GM23338 (cell line): ENCODE measurements at regions not wholly inside any gene's neighbourhood (a gene's known extent, or its start where the extent isn't known, plus 50 kb on each side); places are given as distances from the start of the nearest gene placed in this dataset.

Source experiments
- ATAC-seq: fragments of 200-7000 bp; cut with Tn5 transposase; 3 replicates; pipeline ENCODE4 v1.9.1; 2020
- DNase-seq: peaks from one replicate; pipeline ENCODE4 v3.0.0-alpha.2; 2015; ENCODE audit warnings: low spot score
- H2AFZ ChIP-seq: fragments of 200-600 bp; sonication (generic); 2 replicates; pipeline ENCODE4 v1.8.0; 2016; ENCODE audit warnings: antibody characterized with exemption, mild to moderate bottlenecking, moderate library complexity
- H3F3A ChIP-seq: fragments of 200-600 bp; sonication (generic); replicated peaks from 2 replicates; pipeline ENCODE4 v1.8.0; 2017; ENCODE audit warnings: antibody characterized with exemption, mixed run types, low read depth
- H3K27ac ChIP-seq: fragments of 200-600 bp; sonication (generic); 2 replicates; pipeline ENCODE4 v1.6.1; 2016; ENCODE audit warnings: low read depth
- H3K27me3 ChIP-seq: fragments of 200-600 bp; sonication (generic); 2 replicates; pipeline ENCODE4 v1.8.0; 2016; ENCODE audit warnings: mild to moderate bottlenecking, mixed run types, moderate library complexity; ENCODE audit not compliant: insufficient read depth
- H3K36me3 ChIP-seq: fragments of 200-600 bp; sonication (generic); 2 replicates; pipeline ENCODE4 v1.8.0; 2016; ENCODE audit warnings: mild to moderate bottlenecking; ENCODE audit not compliant: insufficient read depth
- H3K4me1 ChIP-seq: fragments of 200-600 bp; sonication (generic); 2 replicates; pipeline ENCODE4 v1.8.0; 2016; ENCODE audit warnings: mild to moderate bottlenecking, moderate library complexity; ENCODE audit not compliant: insufficient read depth
- H3K4me2 ChIP-seq: fragments of 200-600 bp; sonication (generic); 2 replicates; pipeline ENCODE4 v1.7.1; 2017; ENCODE audit warnings: mixed run types
- H3K4me3 ChIP-seq: fragments of 200-600 bp; sonication (generic); 2 replicates; pipeline ENCODE4 v1.6.1; 2016; ENCODE audit warnings: mixed run types
- H3K79me2 ChIP-seq: fragments of 200-600 bp; sonication (generic); replicated peaks from 2 replicates; pipeline ENCODE4 v1.8.0; 2017; ENCODE audit warnings: mild to moderate bottlenecking; ENCODE audit not compliant: insufficient read depth
- H3K9me2 ChIP-seq: fragments of 200-600 bp; sonication (generic); 2 replicates; pipeline ENCODE4 v1.8.0; 2017; ENCODE audit not compliant: insufficient read depth
- H4K20me1 ChIP-seq: fragments of 200-600 bp; sonication (generic); replicated peaks from 2 replicates; pipeline ENCODE4 v1.8.0; 2017; ENCODE audit warnings: mild to moderate bottlenecking; ENCODE audit not compliant: insufficient read depth
- H3K27ac Mint-ChIP-seq: 2 replicates; pipeline ENCODE4 v1.8.0; 2020; ENCODE audit warnings: inconsistent platforms, mild to moderate bottlenecking, moderate library complexity, mixed read lengths
- H3K27me3 Mint-ChIP-seq: 3 replicates; pipeline ENCODE4 v1.8.0; 2022; ENCODE audit warnings: low read depth, mild to moderate bottlenecking, moderate library complexity, mixed read lengths, inconsistent platforms; ENCODE audit not compliant: insufficient read depth, poor library complexity
- H3K36me3 Mint-ChIP-seq: 3 replicates; pipeline ENCODE4 v1.8.0; 2021; ENCODE audit warnings: low read depth, mild to moderate bottlenecking, inconsistent platforms, moderate library complexity, mixed read lengths
- H3K4me1 Mint-ChIP-seq: 3 replicates; pipeline ENCODE4 v1.8.0; 2020; ENCODE audit warnings: mild to moderate bottlenecking, inconsistent platforms, mixed read lengths
- H3K4me3 Mint-ChIP-seq: 3 replicates; pipeline ENCODE4 v1.8.0; 2021; ENCODE audit warnings: moderate library complexity, mild to moderate bottlenecking, inconsistent platforms, mixed read lengths
- H3K9me3 Mint-ChIP-seq: 3 replicates; pipeline ENCODE4 v1.8.0; 2020; ENCODE audit warnings: moderate library complexity, mild to moderate bottlenecking, inconsistent platforms, mixed read lengths
- CREB1 ChIP-seq: fragments of 250-450 bp; sonication (Bioruptor Pico); IDR thresholded peaks from 2 replicates; pipeline ENCODE4 v1.5.0; 2020; ENCODE audit warnings: low read depth, mild to moderate bottlenecking, moderate library complexity
- CTCF ChIP-seq, 2 experiments: fragments of 200-600 bp in 1 of 2; sonication (generic) in 1 of 2; conservative IDR thresholded peaks; 2 replicates each; pipeline versions ENCODE4 v1.5.1 to v1.6.1; 2016 to 2017; ENCODE audit warnings: antibody characterized with exemption in 2 of 2, low read depth in 2 of 2, mild to moderate bottlenecking in 2 of 2, moderate library complexity in 1 of 2
- ETS1 ChIP-seq: IDR thresholded peaks from 2 replicates; pipeline ENCODE4 v1.6.1; 2016; ENCODE audit warnings: antibody characterized with exemption
- EZH2 ChIP-seq: fragments of 200-600 bp; sonication (generic); IDR thresholded peaks from one replicate; pipeline ENCODE4 v1.8.0; 2017; ENCODE audit warnings: antibody characterized with exemption, mild to moderate bottlenecking, low read depth; ENCODE audit not compliant: unreplicated experiment
- JUNB ChIP-seq: IDR thresholded peaks from one replicate; pipeline ENCODE4 v1.6.1; 2016; ENCODE audit warnings: antibody characterized with exemption; ENCODE audit not compliant: unreplicated experiment
- NANOG ChIP-seq: IDR thresholded peaks from 2 replicates; pipeline ENCODE4 v1.6.1; 2016; ENCODE audit warnings: antibody characterized with exemption, borderline replicate concordance
- REST ChIP-seq: IDR thresholded peaks from one replicate; pipeline ENCODE4 v1.6.1; 2018; ENCODE audit warnings: antibody characterized with exemption; ENCODE audit not compliant: unreplicated experiment
- STAT1 ChIP-seq: IDR thresholded peaks from one replicate; pipeline ENCODE4 v1.6.1; 2016; ENCODE audit warnings: antibody characterized with exemption; ENCODE audit not compliant: unreplicated experiment
- ZNF331 ChIP-seq: fragments of 250-450 bp; sonication (Bioruptor Pico); IDR thresholded peaks from 2 replicates; pipeline ENCODE4 v1.5.0; 2020; ENCODE audit warnings: low read depth, mild to moderate bottlenecking, moderate library complexity
- TF ChIP-seq, protein P1 (sequence below): fragments of 250-450 bp; sonication (Bioruptor Pico); IDR thresholded peaks from 2 replicates; pipeline ENCODE4 v1.5.0; 2020; ENCODE audit warnings: mild to moderate bottlenecking, moderate library complexity

GRCh38 chr13:93037780-93038179, 188.8 kb upstream of the GPC6 start:
- Histone ChIP-seq H3K27me3 (no peaks in the 10 kb centered on the region), H4K20me1 (no peaks in the 10 kb centered on the region), H3K79me2 (no peaks in the 10 kb centered on the region), H3F3A (no peaks in the 10 kb centered on the region), H3K27ac (no peak overlapping the region), H3K9me2 (0 out of 2 replicates have a peak, but pooled peaks cover 2% of the 10 kb centered on the region), H2AFZ (no peak overlapping the region), H3K36me3 (no peaks in the 10 kb centered on the region), H3K4me3 (no peak overlapping the region), H3K4me1 (no peaks in the 10 kb centered on the region), H3K4me2 (no peak overlapping the region)
- ATAC-seq (no peak), DNase-seq (no peak)
- no peak overlapping the region for H3K27ac Mint-ChIP-seq
- H3K4me3 Mint-ChIP-seq, result no peak overlapping the region
- H3K9me3 Mint-ChIP-seq, result peaks cover 6% of the 10 kb centered on the region; the same call in 1 of the 3 replicates
- TF ChIP-seq ZNF331 (no peak), EZH2 (no peak), ETS1 (no peak), JUNB (no peak), STAT1 (no peak), NANOG (no peak), CREB1 (no peak), REST (no peak), CTCF (conservative IDR thresholded peaks at IDR 0.05; ENCODE audit: low read depth in 2 of 2) (no peak)
- TF ChIP-seq, protein P1, sequence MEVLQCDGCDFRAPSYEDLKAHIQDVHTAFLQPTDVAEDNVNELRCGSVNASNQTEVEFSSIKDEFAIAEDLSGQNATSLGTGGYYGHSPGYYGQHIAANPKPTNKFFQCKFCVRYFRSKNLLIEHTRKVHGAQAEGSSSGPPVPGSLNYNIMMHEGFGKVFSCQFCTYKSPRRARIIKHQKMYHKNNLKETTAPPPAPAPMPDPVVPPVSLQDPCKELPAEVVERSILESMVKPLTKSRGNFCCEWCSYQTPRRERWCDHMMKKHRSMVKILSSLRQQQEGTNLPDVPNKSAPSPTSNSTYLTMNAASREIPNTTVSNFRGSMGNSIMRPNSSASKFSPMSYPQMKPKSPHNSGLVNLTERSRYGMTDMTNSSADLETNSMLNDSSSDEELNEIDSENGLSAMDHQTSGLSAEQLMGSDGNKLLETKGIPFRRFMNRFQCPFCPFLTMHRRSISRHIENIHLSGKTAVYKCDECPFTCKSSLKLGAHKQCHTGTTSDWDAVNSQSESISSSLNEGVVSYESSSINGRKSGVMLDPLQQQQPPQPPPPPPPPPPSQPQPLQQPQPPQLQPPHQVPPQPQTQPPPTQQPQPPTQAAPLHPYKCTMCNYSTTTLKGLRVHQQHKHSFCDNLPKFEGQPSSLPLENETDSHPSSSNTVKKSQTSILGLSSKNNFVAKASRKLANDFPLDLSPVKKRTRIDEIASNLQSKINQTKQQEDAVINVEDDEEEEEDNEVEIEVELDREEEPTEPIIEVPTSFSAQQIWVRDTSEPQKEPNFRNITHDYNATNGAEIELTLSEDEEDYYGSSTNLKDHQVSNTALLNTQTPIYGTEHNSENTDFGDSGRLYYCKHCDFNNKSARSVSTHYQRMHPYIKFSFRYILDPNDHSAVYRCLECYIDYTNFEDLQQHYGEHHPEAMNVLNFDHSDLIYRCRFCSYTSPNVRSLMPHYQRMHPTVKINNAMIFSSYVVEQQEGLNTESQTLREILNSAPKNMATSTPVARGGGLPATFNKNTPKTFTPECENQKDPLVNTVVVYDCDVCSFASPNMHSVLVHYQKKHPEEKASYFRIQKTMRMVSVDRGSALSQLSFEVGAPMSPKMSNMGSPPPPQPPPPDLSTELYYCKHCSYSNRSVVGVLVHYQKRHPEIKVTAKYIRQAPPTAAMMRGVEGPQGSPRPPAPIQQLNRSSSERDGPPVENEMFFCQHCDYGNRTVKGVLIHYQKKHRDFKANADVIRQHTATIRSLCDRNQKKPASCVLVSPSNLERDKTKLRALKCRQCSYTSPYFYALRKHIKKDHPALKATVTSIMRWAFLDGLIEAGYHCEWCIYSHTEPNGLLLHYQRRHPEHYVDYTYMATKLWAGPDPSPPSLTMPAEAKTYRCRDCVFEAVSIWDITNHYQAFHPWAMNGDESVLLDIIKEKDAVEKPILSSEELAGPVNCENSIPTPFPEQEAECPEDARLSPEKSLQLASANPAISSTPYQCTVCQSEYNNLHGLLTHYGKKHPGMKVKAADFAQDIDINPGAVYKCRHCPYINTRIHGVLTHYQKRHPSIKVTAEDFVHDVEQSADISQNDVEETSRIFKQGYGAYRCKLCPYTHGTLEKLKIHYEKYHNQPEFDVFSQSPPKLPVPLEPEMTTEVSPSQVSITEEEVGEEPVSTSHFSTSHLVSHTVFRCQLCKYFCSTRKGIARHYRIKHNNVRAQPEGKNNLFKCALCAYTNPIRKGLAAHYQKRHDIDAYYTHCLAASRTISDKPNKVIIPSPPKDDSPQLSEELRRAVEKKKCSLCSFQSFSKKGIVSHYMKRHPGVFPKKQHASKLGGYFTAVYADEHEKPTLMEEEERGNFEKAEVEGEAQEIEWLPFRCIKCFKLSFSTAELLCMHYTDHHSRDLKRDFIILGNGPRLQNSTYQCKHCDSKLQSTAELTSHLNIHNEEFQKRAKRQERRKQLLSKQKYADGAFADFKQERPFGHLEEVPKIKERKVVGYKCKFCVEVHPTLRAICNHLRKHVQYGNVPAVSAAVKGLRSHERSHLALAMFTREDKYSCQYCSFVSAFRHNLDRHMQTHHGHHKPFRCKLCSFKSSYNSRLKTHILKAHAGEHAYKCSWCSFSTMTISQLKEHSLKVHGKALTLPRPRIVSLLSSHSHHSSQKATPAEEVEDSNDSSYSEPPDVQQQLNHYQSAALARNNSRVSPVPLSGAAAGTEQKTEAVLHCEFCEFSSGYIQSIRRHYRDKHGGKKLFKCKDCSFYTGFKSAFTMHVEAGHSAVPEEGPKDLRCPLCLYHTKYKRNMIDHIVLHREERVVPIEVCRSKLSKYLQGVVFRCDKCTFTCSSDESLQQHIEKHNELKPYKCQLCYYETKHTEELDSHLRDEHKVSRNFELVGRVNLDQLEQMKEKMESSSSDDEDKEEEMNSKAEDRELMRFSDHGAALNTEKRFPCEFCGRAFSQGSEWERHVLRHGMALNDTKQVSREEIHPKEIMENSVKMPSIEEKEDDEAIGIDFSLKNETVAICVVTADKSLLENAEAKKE, result no peak
- peaks cover 2% of the 10 kb centered on the region for H3K27me3 Mint-ChIP-seq
- no peaks in the 10 kb centered on the region for H3K36me3 Mint-ChIP-seq
- peaks cover 6% of the 10 kb centered on the region; the same call in 2 of the 3 replicates for H3K4me1 Mint-ChIP-seq
